Iris pigment epithelial cell (primary cell): ENCODE measurements at regions not wholly inside any gene's neighbourhood (a gene's known extent, or its start where the extent isn't known, plus 50 kb on each side); places are given as distances from the start of the nearest gene placed in this dataset.

Experiments
- DNase-seq: peaks from one replicate; pipeline ENCODE4 v3.0.0-alpha.2; 2011; ENCODE audit warnings: low read depth

GRCh38 chr10:4385231-4385870, 440.7 kb upstream of the AKR1E2 start:
- DNase-seq = no peak

DNA sequence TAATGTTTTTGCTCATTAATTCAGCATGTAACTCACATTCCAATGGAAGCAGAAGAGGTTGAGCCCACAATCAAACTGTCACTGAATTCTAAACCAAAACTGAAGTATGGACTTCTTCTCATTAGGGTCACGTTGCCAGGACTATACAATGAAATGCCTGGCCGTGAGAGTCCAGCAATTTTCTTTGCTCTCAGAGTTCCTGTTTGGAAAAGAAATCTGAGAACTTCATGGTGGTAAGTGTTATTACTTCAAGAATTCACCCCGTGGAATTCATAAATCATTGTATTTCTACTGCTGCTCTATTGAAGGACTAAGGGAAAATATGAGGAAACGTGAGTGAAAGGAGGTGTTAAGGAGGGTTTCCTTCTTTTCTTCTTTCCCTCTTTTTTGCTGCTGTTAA, 441.8 kb upstream of the AKR1E2 start:
- peak; percentile 58 for DNase-seq

DNA sequence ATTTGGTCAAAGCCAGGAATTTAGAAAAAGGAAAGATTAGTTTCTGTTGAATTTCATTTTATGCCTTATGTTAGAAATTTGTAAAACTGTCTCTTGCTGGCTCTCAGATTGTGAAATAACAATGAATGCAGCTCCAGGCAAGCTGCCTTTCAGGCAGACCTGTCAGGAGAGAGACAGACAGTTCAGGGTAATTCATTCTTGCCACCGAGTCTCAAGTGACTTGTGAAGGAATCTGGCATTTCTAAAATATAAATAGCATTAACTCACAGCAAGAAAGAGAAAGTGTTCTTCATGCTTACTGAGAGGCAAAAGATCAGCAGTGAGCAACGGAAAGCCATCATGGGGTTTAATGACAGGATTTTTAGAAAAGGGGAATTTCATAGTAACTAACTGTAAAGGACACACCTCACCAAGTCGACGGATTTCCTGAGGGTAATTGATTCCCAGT, 442.3 kb upstream of the AKR1E2 start:
- DNase-seq = peak; percentile 54

- no peak for DNase-seq
Measured at GRCh38 chr10:4382811-4383210, 443.2 kb upstream of the AKR1E2 start.

DNA sequence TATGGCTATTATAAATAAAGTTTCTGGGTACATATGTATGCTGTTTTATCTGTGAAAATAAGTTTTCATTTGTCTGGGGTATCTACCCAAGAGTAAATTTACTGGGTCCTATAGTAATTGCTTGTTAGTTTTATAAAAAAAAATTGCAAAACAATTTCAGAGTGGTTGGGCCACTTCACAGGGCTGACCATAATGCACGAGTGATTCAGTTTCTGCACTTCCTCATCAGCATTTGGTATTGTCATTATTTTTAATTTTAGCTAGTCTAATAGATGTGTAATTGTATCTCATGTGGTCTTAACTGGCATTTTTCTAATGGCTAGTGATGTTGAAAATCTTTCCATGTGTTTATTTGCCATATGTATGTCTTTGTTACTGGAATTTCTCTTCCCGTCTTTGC, 452.4 kb upstream of the AKR1E2 start:
- DNase-seq = no peak

GRCh38 chr10:4373098-4373497, 452.9 kb upstream of the AKR1E2 start:
- peak; percentile 32 for DNase-seq

GRCh38 chr10:4372601-4373000, 453.4 kb upstream of the AKR1E2 start:
- DNase-seq = peak; percentile 99

DNA sequence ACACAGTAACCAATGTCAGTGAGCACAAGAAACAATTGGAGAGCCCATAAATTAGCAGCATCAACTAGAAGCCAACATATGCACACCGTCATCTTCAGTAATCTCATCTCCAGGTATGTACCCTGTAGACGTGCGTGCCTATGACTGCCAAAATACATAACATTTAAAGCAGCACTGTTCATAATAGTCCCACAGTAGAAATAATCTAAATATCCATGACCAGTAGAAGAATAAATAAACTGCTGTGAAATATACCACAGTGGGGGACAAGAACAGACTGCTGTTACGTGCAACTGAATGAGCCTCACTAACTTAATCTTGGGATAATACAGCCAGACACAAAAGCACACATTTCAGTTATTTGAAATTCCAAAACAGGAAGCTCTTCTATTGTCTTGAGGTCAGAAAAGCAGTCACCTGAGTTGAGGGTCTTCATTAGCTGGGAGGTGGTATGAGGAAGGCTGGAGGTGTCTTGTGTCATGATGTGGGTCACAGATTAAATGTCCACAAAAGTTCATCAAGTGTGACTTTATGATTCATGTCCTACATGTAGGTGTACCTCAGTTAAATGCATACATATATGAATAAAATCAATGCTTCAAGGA, 454.2 kb upstream of the AKR1E2 start:
- peak; percentile 31 for DNase-seq

- no peak for DNase-seq
Measured at GRCh38 chr10:4370376-4370775, 455.6 kb upstream of the AKR1E2 start.

GRCh38 chr10:4361581-4361980, 464.4 kb upstream of the AKR1E2 start:
- no peak for DNase-seq

DNA sequence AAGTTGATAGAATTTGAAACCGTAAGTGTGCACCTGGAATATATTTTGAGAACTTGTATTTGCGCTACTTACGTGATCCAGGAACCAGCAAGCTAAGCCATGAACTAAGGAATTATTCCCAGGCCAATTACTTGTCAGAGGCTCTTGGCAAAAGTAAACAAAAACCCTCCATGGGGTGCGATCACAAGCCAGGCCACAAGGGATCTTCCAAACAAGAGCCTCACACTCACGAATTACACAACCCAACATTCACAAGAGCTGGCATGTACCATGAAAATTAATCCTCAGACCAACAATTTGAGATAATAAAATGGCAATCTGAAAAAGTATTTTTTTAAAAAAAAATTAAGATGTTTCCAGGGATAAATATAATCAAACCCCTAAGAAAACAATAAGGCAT, 467.0 kb upstream of the AKR1E2 start:
- peak; percentile 53 for DNase-seq

GRCh38 chr10:4357911-4358310, 468.1 kb upstream of the AKR1E2 start:
- no peak for DNase-seq

GRCh38 chr10:4355350-4355749, 470.7 kb upstream of the AKR1E2 start:
- DNase-seq = peak; percentile 69

- peak; percentile 68 for DNase-seq
Measured at GRCh38 chr10:4354382-4354812, 471.6 kb upstream of the AKR1E2 start.

DNA sequence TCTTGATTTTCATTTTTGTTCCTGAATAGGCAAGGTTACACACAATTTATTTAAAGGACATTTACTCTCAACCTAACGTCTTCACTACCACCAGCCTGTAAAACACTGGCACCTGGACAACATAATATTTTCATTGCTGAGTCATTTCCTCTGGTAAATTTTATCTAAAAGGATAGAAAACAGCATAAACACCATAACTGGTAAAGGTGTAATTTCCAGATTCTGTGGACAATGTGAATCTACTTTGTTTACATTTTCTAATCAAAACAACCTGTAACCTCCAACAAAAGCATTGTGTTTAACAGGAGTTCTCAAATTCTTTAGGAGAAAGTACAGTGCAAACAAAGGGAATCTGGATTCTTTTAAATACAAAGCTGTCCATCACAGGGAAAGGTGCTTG, 472.0 kb upstream of the AKR1E2 start:
- peak; percentile 80 for DNase-seq

GRCh38 chr10:4353059-4353655, 472.9 kb upstream of the AKR1E2 start:
- DNase-seq = peak; percentile 66

DNA sequence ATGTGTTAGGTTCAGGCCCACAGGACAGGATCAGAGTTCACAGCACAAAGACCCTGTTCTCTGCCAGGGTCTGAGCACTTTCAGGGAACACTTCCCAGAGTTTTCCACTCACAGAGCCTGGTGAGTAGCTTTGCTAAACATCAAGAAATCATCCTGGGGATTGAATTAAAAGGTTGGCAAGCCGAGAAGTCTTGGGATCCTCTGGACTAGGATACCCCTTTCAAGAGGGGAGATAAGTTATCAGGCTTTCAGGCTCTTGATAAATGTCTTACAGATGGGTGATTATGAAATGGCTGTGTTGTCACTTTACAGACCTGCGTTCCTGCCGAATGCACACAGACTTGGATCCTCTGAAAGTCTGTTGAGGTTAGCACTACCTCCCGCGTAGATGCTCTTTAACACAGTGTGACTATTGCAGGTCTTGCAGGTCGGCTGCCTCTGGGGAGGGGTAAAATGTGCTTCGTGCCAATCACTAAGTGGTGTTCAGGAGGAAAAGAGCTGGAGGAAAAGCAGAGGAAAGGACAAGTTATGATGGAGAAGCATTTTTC, 473.5 kb upstream of the AKR1E2 start:
- DNase-seq = peak; percentile 42

- DNase-seq = no peak
Measured at GRCh38 chr10:4351723-4352413, 474.1 kb upstream of the AKR1E2 start.

GRCh38 chr10:4347397-4347796, 478.6 kb upstream of the AKR1E2 start:
- no peak for DNase-seq

- no peak for DNase-seq
Measured at GRCh38 chr10:4345877-4346646, 479.9 kb upstream of the AKR1E2 start.

- peak; percentile 99 for DNase-seq
Measured at GRCh38 chr10:4344492-4344994, 481.5 kb upstream of the AKR1E2 start.

DNA sequence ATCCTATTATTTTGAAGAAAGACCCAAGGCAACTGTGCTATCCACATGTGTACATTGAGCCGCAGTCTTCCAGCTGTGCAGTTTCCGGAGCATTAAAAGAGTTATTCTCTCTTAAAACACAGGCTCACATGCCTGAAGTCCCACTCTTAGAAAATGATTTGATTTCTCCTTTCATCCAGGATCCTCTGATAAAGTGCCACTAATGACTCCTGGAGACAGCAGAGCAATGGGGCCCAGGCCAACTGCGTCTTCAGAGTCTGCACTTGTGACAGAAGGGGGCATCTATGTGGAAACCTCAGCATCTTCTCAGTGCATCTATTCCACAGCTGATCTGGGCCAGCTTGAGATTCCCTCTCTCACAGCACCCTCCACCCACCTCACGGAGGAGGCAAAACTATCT, 482.1 kb upstream of the AKR1E2 start:
- DNase-seq = no peak
